Parathyroid adenoma (tissue), 2 donors: ENCODE measurements at regions not wholly inside any gene's neighbourhood (a gene's known extent, or its start where the extent isn't known, plus 50 kb on each side); places are given as distances from the start of the nearest gene placed in this dataset.

ENCODE experiments used
- H2AFZ ChIP-seq: fragments of 300-600 bp; sonication (generic); one replicate; pipeline ENCODE4 v1.7.0; 2017; ENCODE audit warnings: antibody characterized with exemption, mild to moderate bottlenecking
- H3K27ac ChIP-seq: fragments of 300-600 bp; sonication (generic); one replicate; pipeline ENCODE4 v1.7.0; 2017
- H3K27me3 ChIP-seq: fragments of 300-600 bp; sonication (generic); one replicate; pipeline ENCODE4 v1.7.0; 2017; ENCODE audit warnings: low read length; ENCODE audit not compliant: control insufficient read depth, insufficient read depth
- H3K36me3 ChIP-seq: fragments of 300-600 bp; sonication (generic); one replicate; pipeline ENCODE4 v1.7.0; 2017; ENCODE audit warnings: low read length; ENCODE audit not compliant: control insufficient read depth, insufficient read depth
- H3K4me1 ChIP-seq: fragments of 300-600 bp; sonication (generic); one replicate; pipeline ENCODE4 v1.7.0; 2017; ENCODE audit warnings: control low read depth
- H3K4me2 ChIP-seq: fragments of 300-600 bp; sonication (generic); one replicate; pipeline ENCODE4 v1.7.0; 2017; ENCODE audit warnings: low read length
- H3K4me3 ChIP-seq: fragments of 300-600 bp; sonication (generic); one replicate; pipeline ENCODE4 v1.7.0; 2017; ENCODE audit warnings: low read depth, low read length
- H3K79me2 ChIP-seq: fragments of 300-600 bp; sonication (generic); one replicate; pipeline ENCODE4 v1.7.0; 2017; ENCODE audit warnings: control low read depth
- H3K9ac ChIP-seq: fragments of 300-600 bp; sonication (generic); one replicate; pipeline ENCODE4 v1.7.0; 2017; ENCODE audit warnings: mild to moderate bottlenecking
- H3K9me3 ChIP-seq: fragments of 300-600 bp; sonication (generic); one replicate; pipeline ENCODE4 v1.7.0; 2017; ENCODE audit warnings: low read length; ENCODE audit not compliant: control insufficient read depth
- TF ChIP-seq, protein P1 (sequence below): fragments of 300-600 bp; sonication (generic); IDR thresholded peaks from one replicate; pipeline ENCODE4 v1.7.0; 2017; ENCODE audit warnings: antibody characterized with exemption, mild to moderate bottlenecking
- donor health status: primary hyperparathyroidism.

DNA sequence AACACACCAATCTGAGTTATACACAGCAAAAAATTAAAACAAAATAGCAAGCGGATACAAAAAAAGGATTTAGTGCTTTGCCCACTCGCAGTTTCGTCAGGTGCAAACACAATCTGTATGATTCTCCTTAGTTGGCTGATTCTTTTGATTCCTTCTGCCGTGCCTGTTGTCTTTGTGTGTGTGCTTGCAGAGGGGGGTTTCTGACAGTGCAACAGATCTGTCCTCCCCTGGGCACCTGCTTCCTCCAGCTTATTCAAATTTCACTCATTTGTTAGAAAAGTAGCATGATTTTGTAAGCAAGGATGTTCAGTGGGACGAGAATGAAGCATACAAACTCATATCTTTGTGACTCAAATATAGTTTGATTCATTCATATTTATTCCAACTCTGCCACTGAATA is 74.0 kb upstream of the NEO1 start:
- Histone ChIP-seq H3K27me3 (no peaks in the 10 kb centered on the region), H3K4me3 (no peak overlapping the region), H3K4me2 (no peak overlapping the region), H3K9me3 (no peaks in the 10 kb centered on the region), H3K36me3 (no peaks in the 10 kb centered on the region), H3K27ac (no peak overlapping the region), H3K4me1 (no peaks in the 10 kb centered on the region), H3K79me2 (no peaks in the 10 kb centered on the region), H2AFZ (no peak overlapping the region), H3K9ac (no peak overlapping the region)
- TF ChIP-seq, protein P1, sequence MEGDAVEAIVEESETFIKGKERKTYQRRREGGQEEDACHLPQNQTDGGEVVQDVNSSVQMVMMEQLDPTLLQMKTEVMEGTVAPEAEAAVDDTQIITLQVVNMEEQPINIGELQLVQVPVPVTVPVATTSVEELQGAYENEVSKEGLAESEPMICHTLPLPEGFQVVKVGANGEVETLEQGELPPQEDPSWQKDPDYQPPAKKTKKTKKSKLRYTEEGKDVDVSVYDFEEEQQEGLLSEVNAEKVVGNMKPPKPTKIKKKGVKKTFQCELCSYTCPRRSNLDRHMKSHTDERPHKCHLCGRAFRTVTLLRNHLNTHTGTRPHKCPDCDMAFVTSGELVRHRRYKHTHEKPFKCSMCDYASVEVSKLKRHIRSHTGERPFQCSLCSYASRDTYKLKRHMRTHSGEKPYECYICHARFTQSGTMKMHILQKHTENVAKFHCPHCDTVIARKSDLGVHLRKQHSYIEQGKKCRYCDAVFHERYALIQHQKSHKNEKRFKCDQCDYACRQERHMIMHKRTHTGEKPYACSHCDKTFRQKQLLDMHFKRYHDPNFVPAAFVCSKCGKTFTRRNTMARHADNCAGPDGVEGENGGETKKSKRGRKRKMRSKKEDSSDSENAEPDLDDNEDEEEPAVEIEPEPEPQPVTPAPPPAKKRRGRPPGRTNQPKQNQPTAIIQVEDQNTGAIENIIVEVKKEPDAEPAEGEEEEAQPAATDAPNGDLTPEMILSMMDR = no peak

DNA sequence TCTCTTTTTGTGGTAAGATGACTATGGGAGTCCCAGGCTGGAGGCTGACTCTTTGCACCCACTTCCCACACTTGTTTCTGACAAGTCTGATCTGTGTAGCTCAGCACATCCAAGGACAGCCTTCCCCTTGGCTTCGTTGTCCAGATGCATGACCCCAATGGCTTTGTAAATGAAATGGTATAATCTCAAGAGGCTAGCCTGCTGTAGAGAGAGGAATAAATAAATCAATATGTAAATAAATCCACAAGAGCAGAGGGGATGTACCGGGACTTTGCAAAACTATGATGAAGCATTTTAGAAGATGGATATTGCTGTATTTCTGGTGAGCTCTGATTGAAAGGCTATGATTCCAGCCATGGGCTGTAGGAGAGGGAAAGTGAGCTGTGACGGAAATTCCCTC is 79.9 kb upstream of the NEO1 start:
- H3K79me2 ChIP-seq = no peaks in the 10 kb centered on the region
- no peaks in the 10 kb centered on the region for H3K27me3 ChIP-seq
- no peak overlapping the region for H3K9ac ChIP-seq
- H3K36me3 ChIP-seq = no peaks in the 10 kb centered on the region
- no peaks in the 10 kb centered on the region for H3K4me1 ChIP-seq
- H2AFZ ChIP-seq = no peak overlapping the region
- no peak overlapping the region for H3K4me2 ChIP-seq
- H3K27ac ChIP-seq = no peak overlapping the region
- TF ChIP-seq, protein P1 = no peak
- H3K4me3 ChIP-seq = no peak overlapping the region
- no peaks in the 10 kb centered on the region for H3K9me3 ChIP-seq

DNA sequence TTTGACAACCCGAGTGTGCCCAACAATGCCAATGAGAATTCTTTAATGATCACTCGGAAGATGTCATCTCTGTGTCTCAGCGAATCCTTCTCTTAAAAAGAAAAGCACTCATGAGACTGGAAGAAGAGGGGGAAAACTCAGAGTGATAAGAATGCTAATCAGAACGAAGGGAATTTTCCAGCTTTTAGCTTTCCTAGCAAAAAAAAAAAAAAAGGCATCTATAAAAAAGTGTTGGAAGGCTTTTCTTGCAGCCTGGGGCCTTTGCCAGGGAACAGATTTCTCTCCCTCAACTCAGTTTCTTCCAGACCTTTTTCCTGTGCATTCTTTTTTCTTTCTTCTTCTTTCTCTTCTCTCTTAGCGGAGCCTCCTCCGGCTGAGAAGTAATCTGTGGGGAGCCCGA is 80.5 kb upstream of the NEO1 start:
- no peaks in the 10 kb centered on the region for H3K9me3 ChIP-seq
- TF ChIP-seq, protein P1 = no peak
- H2AFZ ChIP-seq = no peak overlapping the region
- no peak overlapping the region for H3K4me2 ChIP-seq
- H3K27ac ChIP-seq = no peak overlapping the region
- H3K36me3 ChIP-seq = no peaks in the 10 kb centered on the region
- no peak overlapping the region for H3K4me3 ChIP-seq
- H3K27me3 ChIP-seq = no peaks in the 10 kb centered on the region
- H3K79me2 ChIP-seq = no peaks in the 10 kb centered on the region
- H3K9ac ChIP-seq = no peak overlapping the region
- no peaks in the 10 kb centered on the region for H3K4me1 ChIP-seq

DNA sequence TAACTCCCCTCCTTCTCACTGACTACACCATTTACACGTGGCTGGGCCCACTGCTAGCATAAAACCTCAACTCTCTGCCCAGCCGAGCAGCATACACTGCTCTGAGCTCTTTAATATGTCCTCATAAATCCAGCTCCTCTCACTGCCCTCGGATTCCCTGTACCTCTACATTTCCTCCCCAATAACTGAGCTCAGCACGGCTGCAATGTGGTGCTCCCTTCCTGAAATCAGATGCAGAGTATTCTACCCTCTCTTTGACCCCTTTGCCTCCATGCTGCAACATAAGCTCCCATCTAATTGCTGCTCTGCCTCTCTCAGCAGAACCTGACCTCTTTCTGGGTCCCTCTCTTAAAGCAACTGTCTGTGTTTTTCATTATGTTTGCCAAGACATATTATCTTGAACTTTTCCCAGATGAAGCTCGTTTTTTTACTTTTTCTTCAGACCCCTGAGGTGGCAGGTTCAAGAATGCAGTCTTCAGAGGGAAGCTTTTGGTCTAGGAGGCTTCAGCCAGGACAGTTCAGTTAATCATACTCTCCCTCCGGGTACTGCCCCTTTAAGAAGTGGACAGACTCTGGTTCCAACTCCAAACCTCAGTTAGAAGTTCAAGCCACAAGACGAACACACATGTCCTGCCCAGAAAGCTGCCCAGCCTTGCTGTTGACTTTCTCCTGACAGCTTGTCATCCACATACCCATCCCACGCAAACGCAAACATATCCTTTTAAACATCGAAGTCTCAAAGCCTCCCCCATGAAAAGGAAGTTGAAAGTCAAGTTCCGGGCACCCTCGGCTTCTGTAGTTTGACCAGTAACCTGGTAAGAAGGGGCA is 81.1 kb upstream of the NEO1 start:
- Histone ChIP-seq H2AFZ (peak overlapping the region; percentile 29), H3K79me2 (no peaks in the 10 kb centered on the region), H3K27ac (no peak overlapping the region), H3K4me2 (no peak overlapping the region), H3K9me3 (no peaks in the 10 kb centered on the region), H3K4me3 (no peak overlapping the region), H3K4me1 (no peaks in the 10 kb centered on the region), H3K36me3 (no peaks in the 10 kb centered on the region), H3K27me3 (no peaks in the 10 kb centered on the region), H3K9ac (no peak overlapping the region)
- TF ChIP-seq, protein P1 = no peak

DNA sequence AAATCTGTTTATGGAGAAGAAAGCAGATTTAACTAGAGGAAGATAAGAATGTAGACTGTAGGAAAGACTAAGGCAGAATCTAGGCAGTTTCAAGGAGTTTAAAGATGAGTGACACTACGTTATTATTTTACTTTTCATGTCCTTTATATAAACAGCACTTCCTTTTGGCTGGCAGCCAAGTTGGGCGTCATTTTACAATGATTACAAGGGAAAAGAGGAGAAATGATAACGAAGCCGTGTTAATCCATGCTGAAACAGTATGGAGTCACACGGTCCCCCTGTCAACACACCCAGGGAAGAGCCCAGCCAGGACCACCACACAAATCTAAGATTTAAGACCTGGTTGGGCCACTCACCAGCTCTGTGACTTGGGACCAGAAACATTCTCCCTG is 83.7 kb upstream of the NEO1 start:
- Histone ChIP-seq H3K4me3 (no peak overlapping the region), H3K9ac (no peak overlapping the region), H3K36me3 (no peaks in the 10 kb centered on the region), H3K9me3 (no peaks in the 10 kb centered on the region), H3K27me3 (no peaks in the 10 kb centered on the region), H3K4me1 (no peaks in the 10 kb centered on the region), H3K27ac (no peak overlapping the region), H3K79me2 (no peaks in the 10 kb centered on the region), H3K4me2 (no peak overlapping the region), H2AFZ (no peak overlapping the region)
- TF ChIP-seq, protein P1 = no peak
